ENCODE measurements at regions not wholly inside any gene's neighbourhood (a gene's known extent, or its start where the extent isn't known, plus 50 kb on each side); places are given as distances from the start of the nearest gene placed in this dataset.
A peak's percentile ranks its signal among the peaks of the same experiment; 100 is the strongest.

GRCh38 chr9:108445431-108446071 lies 410.2 kb downstream of the ACTL7B start:
- Histone ChIP-seq H4K8ac (ENCODE audit: low read depth in 2 of 2, low read length in 2 of 2) (peak overlapping the region; percentile 73 to 91), H3K4me2 (ENCODE audit: low read depth, low read length) (no peak overlapping the region), H3K56ac (ENCODE audit: extremely low read depth, insufficient read depth, low read length) (peak overlapping the region; percentile 29; the same call in 1 of the 2 replicates), H3K9me3 (ENCODE audit: control insufficient read depth, insufficient read depth, low read length) (no peaks in the 10 kb centered on the region), H3K4me3 (ENCODE audit: insufficient read depth, low read depth, low read length) (no peak overlapping the region), H3K23ac (ENCODE audit: low read depth, low read length) (peak overlapping the region; percentile 62; the same call in 1 of the 2 replicates), H3K14ac (replicated peaks; ENCODE audit: low read depth, low read length) (peak overlapping the region; percentile 57), H2BK20ac (ENCODE audit: low read depth, low read length) (peak overlapping the region; percentile 95), H3K4ac (ENCODE audit: low read depth, low read length) (peak overlapping the region; percentile 78), H2BK120ac (ENCODE audit: low read depth, low read length) (peak overlapping the region; percentile 91), H2AK5ac (ENCODE audit: low read depth, low read length) (peak overlapping the region; percentile 94), H3K36me3 (ENCODE audit: control insufficient read depth, insufficient read depth, low read length) (no peaks in the 10 kb centered on the region), H2BK5ac (ENCODE audit: low read depth, low read length, poor library complexity, severe bottlenecking) (peak overlapping the region; percentile 94), H3K4me1 (ENCODE audit: control insufficient read depth, insufficient read depth, low read length) (peaks cover 15% of the 10 kb centered on the region), H3K27ac (ENCODE audit: insufficient read depth, low read length) (peak overlapping the region; percentile 76), H4K5ac (ENCODE audit: low read depth, low read length) (peak overlapping the region; percentile 96), H3K18ac (ENCODE audit: low read depth, low read length) (peak overlapping the region; percentile 85), H4K91ac (ENCODE audit: insufficient read depth, low read depth, low read length) (peak overlapping the region; percentile 80), H3K9me1 (ENCODE audit: insufficient read depth, low read length) (peaks cover 12% of the 10 kb centered on the region), H3K27me3 (ENCODE audit: control insufficient read depth, insufficient read depth, low read length) (no peaks in the 10 kb centered on the region), H2AK9ac (replicated peaks; ENCODE audit: low read depth, low read length, poor library complexity) (peak overlapping the region; percentile 20), H2BK15ac (ENCODE audit: low read depth, low read length) (peak overlapping the region; percentile 98; the same call in 2 of the 3 replicates), H3K9ac (ENCODE audit: low read depth, low read length) (no peak overlapping the region), H4K20me1 (ENCODE audit: insufficient read depth, low read length) (no peaks in the 10 kb centered on the region), H3K79me1 (ENCODE audit: low read depth in 1 of 2, low read length in 2 of 2) (no peaks in the 10 kb centered on the region), H2AFZ (replicated peaks; ENCODE audit: low read length, poor library complexity) (peak overlapping the region; percentile 39)
- TF ChIP-seq USF2 (IDR thresholded peaks at IDR 0.05; ENCODE audit: low read depth, low read length) (no peak), ELK1 (IDR thresholded peaks at IDR 0.05; ENCODE audit: borderline replicate concordance, low read depth, low read length) (no peak), FOS (IDR thresholded peaks at IDR 0.05; ENCODE audit: low read depth, low read length) (no peak), CHD1 (IDR thresholded peaks at IDR 0.05; ENCODE audit: low read depth, low read length) (no peak), CEBPB (IDR thresholded peaks at IDR 0.05; ENCODE audit: low read depth, low read length) (no peak), NFE2L2 (IDR thresholded peaks at IDR 0.05; ENCODE audit: low read depth, low read length) (no peak), POLR2A (IDR thresholded peaks at IDR 0.05; ENCODE audit: low read depth, low read length) (no peak), MAFK (IDR thresholded peaks at IDR 0.05; ENCODE audit: low read depth, low read length) (no peak), MXI1 (IDR thresholded peaks at IDR 0.05; ENCODE audit: borderline replicate concordance, low read depth, low read length) (no peak), BHLHE40 (IDR thresholded peaks at IDR 0.05; ENCODE audit: low read depth, low read length) (no peak), MAZ (IDR thresholded peaks at IDR 0.05; ENCODE audit: borderline replicate concordance, low read depth, low read length) (no peak), RFX5 (IDR thresholded peaks at IDR 0.05; ENCODE audit: low read depth, low read length) (no peak), RCOR1 (IDR thresholded peaks at IDR 0.05; ENCODE audit: insufficient replicate concordance, low read length) (no peak), RAD21 (IDR thresholded peaks at IDR 0.05; ENCODE audit: low read length) (no peak), SMC3 (IDR thresholded peaks at IDR 0.05; ENCODE audit: low read depth, low read length) (no peak), CTCF (conservative IDR thresholded peaks at IDR 0.05; ENCODE audit: low read depth, low read length) (no peak)
- ChIA-PET POLR2A (ENCODE audit: unreplicated experiment) (no interaction called here), CTCF (interaction anchor here (0.7 kb wide), 1 partner anchor 1052 kb away, joined by 3 read pairs; no protein-coding TSS in a partner anchor)
- intact Hi-C loops (cut with micrococcal nuclease) (loop anchor here (10.0 kb wide), 1 partner anchor 551 kb away; no protein-coding TSS in a partner anchor), dilution Hi-C loops (cut with HindIII; ENCODE audit: low sequenced_read_pairs, unreplicated experiment) (no loop called here), in situ Hi-C loops (cut with MboI; ENCODE audit: low sequenced_read_pairs) (no loop called here)
- DNase-seq (no peak), ATAC-seq (ENCODE audit: low read depth) (no peak)
- no TSS peak for BruUV-seq (replicated peaks)
- WGBS, 2 experiments (ENCODE audit: extremely low coverage in 2 of 2, insufficient read length in 1 of 2): no CpG with 5 or more reads among the region's 8 CpGs
